Fibroblast of lung (primary cell): ENCODE measurements at regions not wholly inside any gene's neighbourhood (a gene's known extent, or its start where the extent isn't known, plus 50 kb on each side); places are given as distances from the start of the nearest gene placed in this dataset.
"Not testable (repeated sequence)": the region's sequence is repeated elsewhere in the genome, so short reads cannot be mapped to it uniquely, and the experiment has no call there.

Experiments used
- DNase-seq, 2 donors: peaks; one replicate each; pipeline versions ENCODE4 v3.0.0 to v3.0.0-alpha.2; 2010; ENCODE audit warnings: low read depth in 2 of 2
- H2AFZ ChIP-seq: 2 replicates; pipeline ENCODE4 v1.5.1; 2012; ENCODE audit warnings: low read length, control low read depth, inconsistent platforms
- H3K27ac ChIP-seq: 2 replicates; pipeline ENCODE4 v1.5.1; 2011; ENCODE audit warnings: low read length, control low read depth; ENCODE audit not compliant: insufficient read depth
- H3K27me3 ChIP-seq: 2 replicates; pipeline ENCODE4 v1.5.1; 2011; ENCODE audit warnings: mild to moderate bottlenecking, low read length; ENCODE audit not compliant: control insufficient read depth, insufficient read depth
- H3K36me3 ChIP-seq: 2 replicates; pipeline ENCODE4 v1.5.1; 2011; ENCODE audit warnings: low read length; ENCODE audit not compliant: control insufficient read depth, insufficient read depth
- H3K4me1 ChIP-seq: 2 replicates; pipeline ENCODE4 v1.5.1; 2011; ENCODE audit warnings: low read length; ENCODE audit not compliant: control insufficient read depth, insufficient read depth; ENCODE audit errors: extremely low read depth
- H3K4me2 ChIP-seq: 2 replicates; pipeline ENCODE4 v1.5.1; 2011; ENCODE audit warnings: low read length, control low read depth; ENCODE audit not compliant: insufficient read depth; ENCODE audit errors: extremely low read depth
- H3K4me3 ChIP-seq, 4 experiments: fragments of 200-600 bp in 1 of 4; sonication (generic) in 1 of 4; replicated peaks in 1 of 4; 2 replicates each; pipeline ENCODE4 v1.5.1; 2011 to 2016; ENCODE audit warnings: low read length in 4 of 4, low read depth in 3 of 4, mild to moderate bottlenecking in 3 of 4, control low read depth in 2 of 4, inconsistent platforms in 1 of 4, mixed read lengths in 1 of 4; ENCODE audit not compliant: insufficient read depth in 1 of 4; ENCODE audit errors: control extremely low read depth in 1 of 4
- H3K79me2 ChIP-seq: 2 replicates; pipeline ENCODE4 v1.5.1; 2012; ENCODE audit warnings: mild to moderate bottlenecking, low read length, inconsistent platforms; ENCODE audit not compliant: control insufficient read depth, insufficient read depth
- H3K9ac ChIP-seq: 2 replicates; pipeline ENCODE4 v1.5.1; 2011; ENCODE audit warnings: mild to moderate bottlenecking, low read length, control low read depth; ENCODE audit not compliant: insufficient read depth
- H3K9me3 ChIP-seq: 2 replicates; pipeline ENCODE4 v1.5.1; 2012; ENCODE audit warnings: low read depth, low read length; ENCODE audit not compliant: control insufficient read depth, insufficient read depth
- H4K20me1 ChIP-seq: 2 replicates; pipeline ENCODE4 v1.5.1; 2011; ENCODE audit warnings: low read length; ENCODE audit not compliant: control insufficient read depth, insufficient read depth; ENCODE audit errors: extremely low read depth
- EZH2 ChIP-seq: IDR thresholded peaks from 2 replicates; pipeline ENCODE4 v1.5.1; 2012; ENCODE audit warnings: low read length, control low read depth, mild to moderate bottlenecking; ENCODE audit errors: missing control alignments
- TF ChIP-seq, protein P1 (sequence below), 2 donors: IDR thresholded peaks in 1 of 2; conservative IDR thresholded peaks in 1 of 2; 1 replicate in 1 of 2; 2 replicates in 1 of 2; pipeline ENCODE4 v1.5.1; 2011 to 2012; ENCODE audit warnings: low read length in 2 of 2, control low read depth in 1 of 2, inconsistent platforms in 1 of 2, low read depth in 1 of 2, mild to moderate bottlenecking in 1 of 2

DNA sequence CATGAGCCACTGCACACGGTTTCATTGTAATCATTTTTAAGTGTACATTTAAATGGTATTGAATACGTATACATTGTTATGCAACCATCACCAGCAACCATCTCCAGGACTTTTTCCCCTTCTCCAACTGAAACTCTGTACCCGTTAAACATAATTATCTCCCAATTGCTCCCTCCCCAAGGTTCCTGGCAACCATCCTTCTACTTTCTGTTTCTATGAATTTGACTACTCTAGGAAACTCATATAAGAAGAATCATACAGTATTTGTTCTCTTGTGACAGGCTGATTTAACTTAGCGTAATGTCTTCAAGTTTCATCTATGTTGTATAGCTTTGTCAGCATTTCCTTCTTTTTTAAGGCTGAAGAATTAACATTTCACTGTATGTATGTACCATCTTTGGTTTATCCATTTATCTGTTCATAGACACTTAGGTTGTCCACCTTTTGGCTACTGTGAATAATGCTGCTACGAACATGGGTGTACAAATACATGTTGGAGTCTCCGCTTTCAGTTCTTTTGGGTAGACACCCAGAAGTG lies 223.1 kb downstream of the EFCAB11 start:
- no peaks in the 10 kb centered on the region for H4K20me1 ChIP-seq
- H3K79me2 ChIP-seq, result no peaks in the 10 kb centered on the region
- DNase-seq, result no peak
- no peaks in the 10 kb centered on the region for H3K27me3 ChIP-seq
- H3K27ac ChIP-seq, result no peak overlapping the region
- H2AFZ ChIP-seq, result no peak overlapping the region
- no peaks in the 10 kb centered on the region for H3K9me3 ChIP-seq
- H3K4me1 ChIP-seq, result no peaks in the 10 kb centered on the region
- no peak overlapping the region for H3K4me2 ChIP-seq
- TF ChIP-seq EZH2, result no peak
- TF ChIP-seq, protein P1, sequence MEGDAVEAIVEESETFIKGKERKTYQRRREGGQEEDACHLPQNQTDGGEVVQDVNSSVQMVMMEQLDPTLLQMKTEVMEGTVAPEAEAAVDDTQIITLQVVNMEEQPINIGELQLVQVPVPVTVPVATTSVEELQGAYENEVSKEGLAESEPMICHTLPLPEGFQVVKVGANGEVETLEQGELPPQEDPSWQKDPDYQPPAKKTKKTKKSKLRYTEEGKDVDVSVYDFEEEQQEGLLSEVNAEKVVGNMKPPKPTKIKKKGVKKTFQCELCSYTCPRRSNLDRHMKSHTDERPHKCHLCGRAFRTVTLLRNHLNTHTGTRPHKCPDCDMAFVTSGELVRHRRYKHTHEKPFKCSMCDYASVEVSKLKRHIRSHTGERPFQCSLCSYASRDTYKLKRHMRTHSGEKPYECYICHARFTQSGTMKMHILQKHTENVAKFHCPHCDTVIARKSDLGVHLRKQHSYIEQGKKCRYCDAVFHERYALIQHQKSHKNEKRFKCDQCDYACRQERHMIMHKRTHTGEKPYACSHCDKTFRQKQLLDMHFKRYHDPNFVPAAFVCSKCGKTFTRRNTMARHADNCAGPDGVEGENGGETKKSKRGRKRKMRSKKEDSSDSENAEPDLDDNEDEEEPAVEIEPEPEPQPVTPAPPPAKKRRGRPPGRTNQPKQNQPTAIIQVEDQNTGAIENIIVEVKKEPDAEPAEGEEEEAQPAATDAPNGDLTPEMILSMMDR (conservative IDR thresholded peaks at IDR 0.05 in 1 of 2, IDR thresholded peaks at IDR 0.05 in 1 of 2; ENCODE audit: low read depth in 1 of 2, low read length in 2 of 2), result no peak
- no peak overlapping the region for H3K9ac ChIP-seq
- H3K36me3 ChIP-seq, result no peaks in the 10 kb centered on the region
- no peak overlapping the region for H3K4me3 ChIP-seq

- Histone ChIP-seq H3K27me3 (no peaks in the 10 kb centered on the region), H3K4me1 (no peaks in the 10 kb centered on the region), H3K4me2 (no peak overlapping the region), H4K20me1 (no peaks in the 10 kb centered on the region), H3K9ac (no peak overlapping the region), H2AFZ (no peak overlapping the region), H3K27ac (no peak overlapping the region), H3K79me2 (no peaks in the 10 kb centered on the region), H3K9me3 (no peaks in the 10 kb centered on the region), H3K4me3 (no peak overlapping the region), H3K36me3 (no peaks in the 10 kb centered on the region)
- TF ChIP-seq, protein P1 (conservative IDR thresholded peaks at IDR 0.05 in 1 of 2, IDR thresholded peaks at IDR 0.05 in 1 of 2; ENCODE audit: low read depth in 1 of 2, low read length in 2 of 2), result no peak
- no peak for TF ChIP-seq EZH2
- DNase-seq, result no peak
These were observed 223.8 kb downstream of the EFCAB11 start for GRCh38 chr14:89730687-89731086.

DNA sequence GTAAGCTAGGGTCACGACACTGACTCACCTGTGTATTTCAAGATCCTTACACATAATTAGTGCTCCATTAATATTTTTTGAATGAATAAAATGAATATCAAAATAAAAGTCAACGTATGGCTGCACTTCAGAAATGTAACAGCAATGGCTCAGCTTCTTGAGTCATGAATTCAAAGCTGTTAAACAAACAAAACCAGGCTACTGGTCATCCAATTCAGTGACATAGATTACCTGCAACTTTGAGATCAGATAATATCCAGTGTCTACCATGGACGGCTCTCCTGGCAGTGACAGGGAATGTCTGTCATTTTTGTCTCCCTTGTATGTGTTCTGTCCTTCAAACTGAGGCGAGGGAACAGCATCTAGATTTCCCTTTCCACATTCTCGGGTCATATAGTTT lies 225.6 kb downstream of the EFCAB11 start:
- TF ChIP-seq, protein P1 (conservative IDR thresholded peaks at IDR 0.05 in 1 of 2, IDR thresholded peaks at IDR 0.05 in 1 of 2; ENCODE audit: low read depth in 1 of 2, low read length in 2 of 2), result no peak
- TF ChIP-seq EZH2, result no peak
- H4K20me1 ChIP-seq, result no peaks in the 10 kb centered on the region
- no peaks in the 10 kb centered on the region for H3K9me3 ChIP-seq
- no peaks in the 10 kb centered on the region for H3K36me3 ChIP-seq
- H3K4me3 ChIP-seq, result no peak overlapping the region
- H3K79me2 ChIP-seq, result no peaks in the 10 kb centered on the region
- H3K4me2 ChIP-seq, result no peak overlapping the region
- H3K9ac ChIP-seq, result no peak overlapping the region
- H3K4me1 ChIP-seq, result no peaks in the 10 kb centered on the region
- DNase-seq, result no peak
- no peaks in the 10 kb centered on the region for H3K27me3 ChIP-seq
- H3K27ac ChIP-seq, result no peak overlapping the region
- H2AFZ ChIP-seq, result no peak overlapping the region

DNA sequence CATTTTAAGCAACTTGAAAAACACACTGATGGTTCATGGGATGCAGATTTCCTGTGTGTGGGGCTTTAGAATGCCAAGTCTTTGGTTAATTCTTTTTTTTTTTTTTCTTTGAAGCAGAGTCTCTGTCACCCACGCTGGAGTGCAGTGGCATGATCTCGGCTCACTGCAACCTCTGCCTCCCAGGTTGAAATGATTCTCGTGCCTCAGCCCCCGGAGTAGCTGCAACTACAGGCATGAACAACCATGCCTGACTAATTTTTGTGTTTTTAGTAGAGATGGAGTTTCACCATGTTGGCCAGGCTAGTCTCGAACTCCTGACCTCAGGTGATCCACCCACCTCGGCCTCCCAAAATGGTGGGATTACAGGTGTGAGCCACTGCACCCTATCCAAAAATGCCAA lies 228.3 kb downstream of the EFCAB11 start:
- H2AFZ ChIP-seq, H3K27me3 ChIP-seq, H3K4me2 ChIP-seq: not testable (repeated sequence)

More for the DNA sequence above, 228.3 kb downstream of the EFCAB11 start:
- DNase-seq, H3K27ac ChIP-seq, H3K4me1 ChIP-seq, H3K36me3 ChIP-seq, H4K20me1 ChIP-seq, H3K9ac ChIP-seq, H3K4me3 ChIP-seq, H3K9me3 ChIP-seq, H3K79me2 ChIP-seq: not testable (repeated sequence)
